ENCODE measurements at regions not wholly inside any gene's neighbourhood (a gene's known extent, or its start where the extent isn't known, plus 50 kb on each side); places are given as distances from the start of the nearest gene placed in this dataset.

DNA sequence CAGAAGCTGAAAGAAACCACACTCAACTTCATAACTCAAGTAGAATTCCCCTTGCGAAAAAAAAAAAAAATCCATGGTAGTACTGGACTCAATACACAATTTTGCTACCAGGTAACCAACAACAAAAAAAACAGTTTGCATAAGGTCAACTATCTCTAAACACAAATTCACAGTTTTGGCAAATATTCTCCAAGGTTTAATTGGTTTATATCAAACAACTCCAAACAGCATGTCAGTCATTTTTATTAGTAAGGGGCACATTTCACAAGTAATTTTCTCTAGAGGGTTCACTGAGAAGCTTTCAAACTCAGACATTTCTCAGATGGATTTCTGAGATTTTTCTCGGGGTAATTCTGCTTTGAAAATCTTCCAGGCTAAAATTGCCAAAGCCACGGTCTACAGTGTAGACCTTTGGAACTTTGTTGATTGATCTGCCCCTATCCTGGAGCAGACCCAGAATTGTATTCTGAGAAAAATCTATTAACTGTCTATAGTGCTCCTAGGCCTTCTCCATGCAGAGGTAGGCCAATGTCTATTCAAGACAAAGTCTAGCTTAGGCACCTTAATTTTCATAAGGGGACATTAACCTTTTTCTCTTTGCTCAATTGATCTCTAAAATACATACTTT is 73.7 kb upstream of the NFKB1 start:
- H3K4me3 Mint-ChIP-seq: no peak overlapping the region
- no peaks in the 10 kb centered on the region for H3K27me3 Mint-ChIP-seq
- H3K9me3 Mint-ChIP-seq: no peaks in the 10 kb centered on the region
- intact Hi-C loops (cut with micrococcal nuclease): no loop called here
- ChIA-PET POLR2A (no interaction called here), CTCF (interaction anchor here (0.8 kb wide), 2 partner anchors 35 to 207 kb away, joined by 3 read pairs; no protein-coding TSS in a partner anchor)
- no peak for DNase-seq
- H3K36me3 Mint-ChIP-seq: no peaks in the 10 kb centered on the region
- H3K27ac Mint-ChIP-seq: no peak overlapping the region
- peaks cover 8% of the 10 kb centered on the region for H3K4me1 Mint-ChIP-seq (ENCODE audit: low read depth)

DNA sequence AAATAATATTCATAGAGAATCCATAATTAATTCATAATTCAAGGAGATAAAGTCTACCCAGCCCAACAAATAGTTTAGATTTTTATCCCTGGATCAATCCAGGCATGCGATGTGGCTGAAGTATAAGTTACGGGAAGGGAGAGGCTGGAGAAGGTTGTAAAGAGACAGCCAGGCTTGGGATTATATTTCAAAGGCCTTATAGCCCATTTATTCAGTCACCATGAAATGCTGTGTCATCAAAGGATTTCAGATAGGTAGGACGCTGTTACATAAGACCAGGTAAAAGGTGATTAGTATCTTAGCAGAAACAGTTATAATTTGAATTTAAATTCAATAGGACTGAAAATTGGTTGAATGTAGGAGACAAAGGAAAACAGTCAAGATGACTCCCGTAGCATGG is 73.0 kb upstream of the NFKB1 start:
- Mint-ChIP-seq H3K27me3 (no peaks in the 10 kb centered on the region), H3K4me1 (ENCODE audit: low read depth) (peaks cover 8% of the 10 kb centered on the region), H3K4me3 (no peak overlapping the region), H3K9me3 (no peaks in the 10 kb centered on the region), H3K36me3 (no peaks in the 10 kb centered on the region), H3K27ac (no peak overlapping the region)
- POLR2A ChIA-PET: no interaction called here
- intact Hi-C loops (cut with micrococcal nuclease): no loop called here
- CTCF ChIA-PET: interaction anchor here (0.8 kb wide), 2 partner anchors 36 to 206 kb away, joined by 3 read pairs; no protein-coding TSS in a partner anchor
- no peak for DNase-seq

GRCh38 chr4:102429553-102429952 is 71.6 kb upstream of the NFKB1 start:
- Mint-ChIP-seq H3K4me3 (no peak overlapping the region), H3K27me3 (no peaks in the 10 kb centered on the region), H3K4me1 (ENCODE audit: low read depth) (peaks cover 8% of the 10 kb centered on the region), H3K36me3 (no peaks in the 10 kb centered on the region), H3K27ac (no peak overlapping the region), H3K9me3 (no peaks in the 10 kb centered on the region)
- intact Hi-C loops (cut with micrococcal nuclease): no loop called here
- POLR2A ChIA-PET: no interaction called here
- CTCF ChIA-PET: interaction anchor here (1.4 to 2.7 kb wide), 4 partner anchors 9 to 663 kb away, joined by 3 to 29 read pairs (median 8); partner anchors contain the start of gene SLC39A8
- no peak for DNase-seq

DNA sequence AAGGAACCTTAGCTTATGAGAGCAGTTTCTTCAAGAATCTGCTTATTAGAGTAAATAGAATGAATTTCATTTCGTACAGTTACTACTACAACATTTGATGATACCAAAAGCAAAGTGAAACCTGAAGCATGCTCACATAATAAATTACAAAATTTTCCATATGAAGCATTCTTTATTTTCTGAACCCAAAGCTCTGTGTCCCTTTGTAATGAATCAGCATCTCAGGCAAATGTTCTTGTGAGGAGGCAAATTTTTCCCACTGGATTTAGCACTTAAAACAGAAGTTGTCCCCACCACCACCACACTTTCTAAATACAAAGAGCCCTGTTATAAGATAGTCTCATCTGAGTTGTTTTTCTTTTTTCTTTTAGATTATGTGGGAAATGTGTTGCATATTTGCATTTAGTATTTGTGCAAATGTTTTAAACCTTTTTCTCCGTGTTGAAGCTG is 70.7 kb upstream of the NFKB1 start:
- peaks cover 2% of the 10 kb centered on the region for H3K9me3 Mint-ChIP-seq
- H3K36me3 Mint-ChIP-seq: no peaks in the 10 kb centered on the region

DNA sequence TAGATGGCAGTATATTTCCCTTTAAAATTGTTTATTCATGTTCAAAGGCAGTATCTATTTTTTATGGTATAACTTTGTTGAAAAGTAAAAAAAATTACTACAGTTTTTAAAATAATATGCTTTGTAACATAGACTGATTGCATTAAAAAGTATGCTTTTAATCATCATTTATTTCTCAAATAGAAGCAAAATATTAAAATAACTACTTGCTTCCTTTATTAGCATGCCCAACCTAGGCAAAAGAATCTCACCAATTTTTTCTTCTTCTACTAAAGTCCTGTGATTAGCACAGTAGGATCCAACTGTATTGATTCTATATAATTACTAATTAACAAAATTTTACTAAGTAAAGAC is 69.6 kb upstream of the NFKB1 start:
- Mint-ChIP-seq H3K27ac (peak overlapping the region; percentile 76), H3K36me3 (no peaks in the 10 kb centered on the region), H3K9me3 (peaks cover 2% of the 10 kb centered on the region), H3K4me1 (ENCODE audit: low read depth) (peaks cover 8% of the 10 kb centered on the region), H3K4me3 (no peak overlapping the region), H3K27me3 (no peaks in the 10 kb centered on the region)
- CTCF ChIA-PET: interaction anchor here (1.1 to 2.7 kb wide), 8 partner anchors 11 to 577 kb away, joined by 3 to 29 read pairs (median 6); partner anchors contain the start of gene SLC39A8
- intact Hi-C loops (cut with micrococcal nuclease): loop anchor here (1.0 to 5.0 kb wide), 8 partner anchors 41 to 668 kb away; partner anchors contain the start of genes BDH2, SLC39A8 and UBE2D3
- POLR2A ChIA-PET: no interaction called here
- DNase-seq: no peak

More for the DNA sequence above, 70.7 kb upstream of the NFKB1 start:
- H3K27ac Mint-ChIP-seq: peak overlapping the region; percentile 62
- peak overlapping the region; percentile 82 for H3K4me3 Mint-ChIP-seq
- no peaks in the 10 kb centered on the region for H3K27me3 Mint-ChIP-seq
- DNase-seq: no peak
- peaks cover 8% of the 10 kb centered on the region for H3K4me1 Mint-ChIP-seq (ENCODE audit: low read depth)
- intact Hi-C loops (cut with micrococcal nuclease): loop anchor here (5.0 kb wide), 1 partner anchor 397 kb away; the partner anchor contains the start of gene UBE2D3
- ChIA-PET POLR2A (interaction anchor here (1.3 kb wide), 1 partner anchor 85 kb away, joined by 6 read pairs; the partner anchor contains the start of gene SLC39A8), CTCF (interaction anchor here (0.6 to 2.7 kb wide), 29 partner anchors 9 to 1426 kb away, joined by 3 to 29 read pairs (median 4); partner anchors contain the start of gene SLC39A8)

- CTCF ChIA-PET: interaction anchor here (1.3 kb wide), 1 partner anchor 190 kb away, joined by 4 read pairs; no protein-coding TSS in a partner anchor
- H3K4me1 Mint-ChIP-seq (ENCODE audit: low read depth): no peaks in the 10 kb centered on the region
- H3K9me3 Mint-ChIP-seq: peaks cover 2% of the 10 kb centered on the region
- H3K4me3 Mint-ChIP-seq: no peak overlapping the region
- no peaks in the 10 kb centered on the region for H3K27me3 Mint-ChIP-seq
- DNase-seq: no peak
- intact Hi-C loops (cut with micrococcal nuclease): no loop called here
- no peaks in the 10 kb centered on the region for H3K36me3 Mint-ChIP-seq
- H3K27ac Mint-ChIP-seq: no peak overlapping the region
- POLR2A ChIA-PET: no interaction called here
These were observed 64.0 kb upstream of the NFKB1 start for GRCh38 chr4:102437111-102437510.

DNA sequence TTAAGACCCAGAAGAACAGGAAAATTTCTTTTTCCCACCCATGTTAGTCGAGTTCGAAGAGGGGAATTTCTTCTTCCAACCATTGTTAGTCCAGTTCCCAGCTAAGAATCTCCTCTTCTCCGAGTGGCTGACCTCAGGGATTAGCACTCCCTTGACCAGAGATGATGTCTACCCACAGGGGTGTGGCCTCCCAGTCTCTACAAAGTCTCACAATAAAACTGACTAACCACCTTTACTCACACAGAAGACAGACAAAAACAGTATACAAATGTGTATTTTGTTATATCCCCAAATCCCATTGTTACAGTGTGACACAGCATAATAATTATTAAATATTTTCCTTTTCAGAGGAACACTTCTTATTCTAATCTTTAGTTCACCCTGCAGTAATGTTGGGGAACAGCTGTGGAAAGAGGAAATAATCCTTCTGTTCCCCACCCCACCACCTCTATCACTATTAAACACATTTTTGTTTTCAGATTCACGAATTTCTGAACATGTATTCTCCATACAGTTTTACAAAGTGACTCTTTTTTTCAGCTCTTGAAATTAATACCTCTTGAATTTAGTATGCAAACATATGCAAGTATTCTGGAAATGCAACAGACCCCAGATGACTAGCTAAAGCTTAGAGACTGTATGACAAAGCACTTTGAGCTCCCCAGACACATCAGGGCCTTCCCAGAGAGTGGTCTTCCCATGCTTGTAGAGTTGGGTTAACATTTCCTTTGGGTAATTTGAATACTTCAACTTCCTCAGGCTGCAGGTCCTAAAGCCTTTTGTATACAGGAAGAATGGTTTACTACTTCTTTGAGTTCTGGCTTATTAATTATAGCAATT is 62.5 kb upstream of the NFKB1 start:
- no peak overlapping the region for H3K4me3 Mint-ChIP-seq
- H3K9me3 Mint-ChIP-seq: peaks cover 2% of the 10 kb centered on the region
- ChIA-PET POLR2A (no interaction called here), CTCF (interaction anchor here (1.2 kb wide), 1 partner anchor 8 kb away, joined by 3 read pairs; no protein-coding TSS in a partner anchor)
- H3K27me3 Mint-ChIP-seq: no peaks in the 10 kb centered on the region
- no peak for DNase-seq
- intact Hi-C loops (cut with micrococcal nuclease): no loop called here
- H3K36me3 Mint-ChIP-seq: no peaks in the 10 kb centered on the region
- H3K4me1 Mint-ChIP-seq (ENCODE audit: low read depth): no peaks in the 10 kb centered on the region
- H3K27ac Mint-ChIP-seq: no peak overlapping the region

DNA sequence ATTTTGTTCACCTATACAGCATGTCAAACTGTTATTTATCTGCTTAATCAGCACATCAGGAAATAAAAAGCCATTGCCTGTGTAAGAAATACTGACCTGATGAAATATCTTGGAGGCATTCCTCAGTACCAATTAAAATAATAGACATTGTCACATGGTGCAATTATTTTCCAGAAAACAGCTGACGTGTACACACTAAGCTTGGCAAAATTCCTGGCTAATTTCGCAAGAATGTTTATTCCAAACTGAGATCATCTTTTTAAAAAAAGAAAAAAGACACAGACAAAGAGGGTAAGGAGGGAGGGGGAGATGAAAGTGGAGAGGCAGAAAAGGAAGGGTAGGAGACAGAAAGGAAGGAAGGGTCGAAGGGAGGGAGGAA is 61.9 kb upstream of the NFKB1 start:
- Mint-ChIP-seq H3K27ac (no peak overlapping the region), H3K9me3 (peaks cover 2% of the 10 kb centered on the region), H3K36me3 (no peaks in the 10 kb centered on the region), H3K27me3 (no peaks in the 10 kb centered on the region), H3K4me3 (no peak overlapping the region), H3K4me1 (ENCODE audit: low read depth) (no peaks in the 10 kb centered on the region)
- ChIA-PET CTCF (interaction anchor here (1.2 kb wide), 1 partner anchor 9 kb away, joined by 3 read pairs; no protein-coding TSS in a partner anchor), POLR2A (no interaction called here)
- no peak for DNase-seq
- intact Hi-C loops (cut with micrococcal nuclease): no loop called here

- H3K36me3 Mint-ChIP-seq: no peaks in the 10 kb centered on the region
- POLR2A ChIA-PET: no interaction called here
These were observed 61.3 kb upstream of the NFKB1 start for GRCh38 chr4:102439812-102440211.

DNA sequence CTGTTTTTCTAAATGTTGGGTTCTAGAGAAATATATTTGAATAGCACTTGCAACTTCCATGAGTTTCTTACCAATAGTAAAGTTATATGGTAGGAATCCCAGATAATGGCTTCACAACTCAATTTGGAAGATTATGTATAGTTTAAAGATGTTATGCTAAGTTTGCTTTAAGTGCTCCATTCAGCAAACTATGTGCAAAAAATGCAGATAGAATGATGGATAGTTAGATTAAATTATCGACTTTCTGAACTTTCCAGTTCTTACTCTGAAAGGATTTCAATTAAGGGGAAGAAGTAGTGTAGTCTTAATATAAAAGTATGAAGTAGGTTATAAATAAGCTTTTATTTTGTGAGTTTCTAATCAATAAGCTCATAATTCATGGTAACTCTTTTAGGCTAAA is 60.7 kb upstream of the NFKB1 start:
- H3K4me1 Mint-ChIP-seq (ENCODE audit: low read depth): no peaks in the 10 kb centered on the region
- H3K9me3 Mint-ChIP-seq: no peaks in the 10 kb centered on the region
- no peak for DNase-seq
- intact Hi-C loops (cut with micrococcal nuclease): no loop called here
- ChIA-PET POLR2A (no interaction called here), CTCF (interaction anchor here (0.7 kb wide), 1 partner anchor 235 kb away, joined by 3 read pairs; no protein-coding TSS in a partner anchor)
- no peak overlapping the region for H3K4me3 Mint-ChIP-seq
- no peak overlapping the region for H3K27ac Mint-ChIP-seq
- no peaks in the 10 kb centered on the region for H3K27me3 Mint-ChIP-seq
- no peaks in the 10 kb centered on the region for H3K36me3 Mint-ChIP-seq

More at GRCh38 chr4:102439812-102440211, 61.3 kb upstream of the NFKB1 start:
- no peaks in the 10 kb centered on the region for H3K9me3 Mint-ChIP-seq
- no peak overlapping the region for H3K27ac Mint-ChIP-seq
- CTCF ChIA-PET: interaction anchor here (1.2 kb wide), 1 partner anchor 9 kb away, joined by 3 read pairs; no protein-coding TSS in a partner anchor
- H3K27me3 Mint-ChIP-seq: no peaks in the 10 kb centered on the region
- intact Hi-C loops (cut with micrococcal nuclease): no loop called here
- DNase-seq: no peak
- H3K4me3 Mint-ChIP-seq: no peak overlapping the region
- H3K4me1 Mint-ChIP-seq (ENCODE audit: low read depth): no peaks in the 10 kb centered on the region

- Mint-ChIP-seq H3K36me3 (no peaks in the 10 kb centered on the region), H3K4me3 (no peak overlapping the region), H3K4me1 (ENCODE audit: low read depth) (peaks cover 4% of the 10 kb centered on the region), H3K9me3 (no peaks in the 10 kb centered on the region), H3K27ac (no peak overlapping the region), H3K27me3 (no peaks in the 10 kb centered on the region)
- POLR2A ChIA-PET: no interaction called here
- intact Hi-C loops (cut with micrococcal nuclease): no loop called here
- DNase-seq: no peak
- CTCF ChIA-PET: interaction anchor here (1.7 kb wide), 1 partner anchor 11 kb away, joined by 5 read pairs; no protein-coding TSS in a partner anchor
These were observed 58.9 kb upstream of the NFKB1 start for GRCh38 chr4:102441978-102442911.
